Thyroid gland (tissue), 4 donors: ENCODE measurements at regions not wholly inside any gene's neighbourhood (a gene's known extent, or its start where the extent isn't known, plus 50 kb on each side); places are given as distances from the start of the nearest gene placed in this dataset.

ENCODE experiments used
- DNase-seq, 2 donors: peaks; one replicate each; pipeline ENCODE4 v3.0.0-alpha.2; 2019
- H3K27ac ChIP-seq, 3 donors: fragments of 200-600 bp; sonication (generic); 1 replicate in 2 of 3; 2 replicates in 1 of 3; pipeline ENCODE4 v1.5.1; 2016 to 2019; ENCODE audit warnings: mild to moderate bottlenecking in 1 of 3, moderate library complexity in 1 of 3
- H3K27me3 ChIP-seq: fragments of 200-600 bp; sonication (generic); one replicate; pipeline ENCODE4 v1.5.1; 2019
- H3K36me3 ChIP-seq, 2 donors: fragments of 200-600 bp; sonication (generic); one replicate each; pipeline ENCODE4 v1.5.1; 2016 to 2019
- H3K4me1 ChIP-seq, 2 donors: fragments of 200-600 bp; sonication (generic); one replicate each; pipeline ENCODE4 v1.5.1; 2017 to 2019
- H3K4me3 ChIP-seq, 3 donors: fragments of 200-600 bp; sonication (generic); replicated peaks in 1 of 3; 1 replicate in 2 of 3; 2 replicates in 1 of 3; pipeline ENCODE4 v1.5.1; 2016; ENCODE audit warnings: mild to moderate bottlenecking in 1 of 3
- H3K9me3 ChIP-seq: fragments of 200-600 bp; sonication (generic); one replicate; pipeline ENCODE4 v1.5.1; 2017
- POLR2A ChIP-seq, 2 donors: fragments of 450-650 bp; IDR thresholded peaks; one replicate each; pipeline ENCODE4 v1.6.1; 2017; ENCODE audit warnings: antibody characterized with exemption in 2 of 2, mild to moderate bottlenecking in 2 of 2, moderate library complexity in 1 of 2
- WGBS, 2 donors: methylation state at CpG; one replicate each; pipeline ENCODE4 v1.1.5; 2017; 5-methylcytosine and 5-hydroxymethylcytosine counted together
- intact Hi-C: fragments of 100-400 bp; cut with DNase I; formaldehyde crosslinking; loops from one replicate; pipeline ENCODE4 v1.15.1; 2023
- TF ChIP-seq, protein P1 (sequence below), 6 experiments: fragments of 200-600 bp in 3 of 6; fragments of 450-650 bp in 3 of 6; sonication (generic) in 3 of 6; IDR thresholded peaks; one replicate each; pipeline ENCODE4 v1.5.1; 2016 to 2019; ENCODE audit warnings: antibody characterized with exemption in 6 of 6, mild to moderate bottlenecking in 2 of 6, inconsistent platforms in 1 of 6, moderate library complexity in 1 of 6

DNA sequence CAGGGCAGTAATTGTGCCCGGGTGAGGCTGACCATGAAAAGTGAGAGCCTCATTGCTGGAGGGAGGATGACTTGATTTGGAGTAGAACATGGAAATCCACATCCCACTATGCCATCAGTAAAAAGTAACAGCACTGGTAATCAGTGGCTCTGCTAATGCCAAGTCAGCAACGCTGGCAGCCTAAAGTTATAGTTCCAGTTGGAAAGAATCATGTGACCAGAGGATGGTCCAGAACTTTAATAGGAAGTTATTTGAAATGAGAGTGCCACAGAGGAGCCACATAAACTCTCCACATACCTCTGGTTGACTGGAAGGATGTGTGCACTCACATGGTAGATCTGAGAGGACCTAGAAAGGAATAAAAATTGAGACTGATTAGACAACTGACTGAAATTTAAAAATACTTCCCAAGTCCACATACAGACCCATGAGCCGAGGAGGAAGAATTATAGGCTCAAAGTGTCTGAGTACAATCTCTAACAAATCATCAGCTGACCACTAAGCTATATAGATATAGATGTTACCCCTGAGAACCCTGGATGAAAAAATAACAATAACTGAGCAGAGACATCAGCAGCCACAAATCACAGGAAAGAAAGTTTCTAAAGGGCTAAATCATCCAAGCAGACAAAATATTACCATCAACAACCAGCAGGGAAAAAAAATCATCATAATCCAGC is 346.8 kb downstream of the STK39 start:
- no peak overlapping the region for H3K4me3 ChIP-seq
- 89 to 95% methylated on average over 3 of the region's 3 CpGs for WGBS, 2 donors
- no peak for DNase-seq
- H3K27me3 ChIP-seq, result no peaks in the 10 kb centered on the region
- TF ChIP-seq, protein P1, sequence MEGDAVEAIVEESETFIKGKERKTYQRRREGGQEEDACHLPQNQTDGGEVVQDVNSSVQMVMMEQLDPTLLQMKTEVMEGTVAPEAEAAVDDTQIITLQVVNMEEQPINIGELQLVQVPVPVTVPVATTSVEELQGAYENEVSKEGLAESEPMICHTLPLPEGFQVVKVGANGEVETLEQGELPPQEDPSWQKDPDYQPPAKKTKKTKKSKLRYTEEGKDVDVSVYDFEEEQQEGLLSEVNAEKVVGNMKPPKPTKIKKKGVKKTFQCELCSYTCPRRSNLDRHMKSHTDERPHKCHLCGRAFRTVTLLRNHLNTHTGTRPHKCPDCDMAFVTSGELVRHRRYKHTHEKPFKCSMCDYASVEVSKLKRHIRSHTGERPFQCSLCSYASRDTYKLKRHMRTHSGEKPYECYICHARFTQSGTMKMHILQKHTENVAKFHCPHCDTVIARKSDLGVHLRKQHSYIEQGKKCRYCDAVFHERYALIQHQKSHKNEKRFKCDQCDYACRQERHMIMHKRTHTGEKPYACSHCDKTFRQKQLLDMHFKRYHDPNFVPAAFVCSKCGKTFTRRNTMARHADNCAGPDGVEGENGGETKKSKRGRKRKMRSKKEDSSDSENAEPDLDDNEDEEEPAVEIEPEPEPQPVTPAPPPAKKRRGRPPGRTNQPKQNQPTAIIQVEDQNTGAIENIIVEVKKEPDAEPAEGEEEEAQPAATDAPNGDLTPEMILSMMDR (IDR thresholded peaks at IDR 0.05), result no peak
- TF ChIP-seq POLR2A (IDR thresholded peaks at IDR 0.05), result no peak
- intact Hi-C loops, result no loop called here
- H3K4me1 ChIP-seq, result no peaks in the 10 kb centered on the region
- no peaks in the 10 kb centered on the region for H3K9me3 ChIP-seq
- H3K27ac ChIP-seq, result no peak overlapping the region
- no peaks in the 10 kb centered on the region for H3K36me3 ChIP-seq

GRCh38 chr2:167898340-167898739 is 349.1 kb downstream of the STK39 start:
- Histone ChIP-seq H3K36me3 (no peaks in the 10 kb centered on the region), H3K9me3 (no peaks in the 10 kb centered on the region), H3K27ac (no peak overlapping the region), H3K4me1 (no peaks in the 10 kb centered on the region), H3K27me3 (no peaks in the 10 kb centered on the region), H3K4me3 (no peak overlapping the region)
- intact Hi-C loops, result no loop called here
- WGBS, 2 donors, result 81 to 85% methylated on average over 3 of the region's 3 CpGs
- no peak for DNase-seq
- TF ChIP-seq, protein P1 (IDR thresholded peaks at IDR 0.05), result no peak
- no peak for TF ChIP-seq POLR2A (IDR thresholded peaks at IDR 0.05)

GRCh38 chr2:167891841-167892240 is 355.6 kb downstream of the STK39 start:
- TF ChIP-seq POLR2A (IDR thresholded peaks at IDR 0.05), result no peak
- TF ChIP-seq, protein P1 (IDR thresholded peaks at IDR 0.05), result no peak
- intact Hi-C loops, result no loop called here
- Histone ChIP-seq H3K27ac (no peak overlapping the region), H3K27me3 (no peaks in the 10 kb centered on the region), H3K4me3 (no peak overlapping the region), H3K9me3 (no peaks in the 10 kb centered on the region), H3K36me3 (no peaks in the 10 kb centered on the region), H3K4me1 (no peaks in the 10 kb centered on the region)
- 93 to 96% methylated on average over 5 of the region's 5 CpGs for WGBS, 2 donors
- no peak for DNase-seq

DNA sequence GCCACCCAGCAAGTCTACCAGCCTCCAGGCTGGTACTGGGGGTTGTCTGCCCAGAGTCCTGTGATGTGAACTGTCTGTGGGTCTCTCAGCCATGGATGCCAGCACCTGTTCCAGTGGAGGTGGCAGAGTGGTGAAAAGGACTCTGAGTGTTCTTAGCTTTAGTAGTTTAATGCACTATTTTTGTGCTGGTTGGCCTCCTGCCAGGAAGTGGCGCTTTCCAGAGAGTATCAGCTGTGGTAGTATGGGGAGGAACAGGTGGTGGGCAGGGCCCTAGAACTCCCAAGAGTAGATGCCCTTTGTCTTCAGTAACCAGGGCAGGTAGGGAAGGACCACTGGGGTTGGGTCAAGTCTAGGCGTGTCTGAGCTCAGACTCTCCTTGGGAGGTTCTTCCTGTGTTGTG is 356.7 kb downstream of the STK39 start:
- no peak for TF ChIP-seq POLR2A (IDR thresholded peaks at IDR 0.05)
- TF ChIP-seq, protein P1 (IDR thresholded peaks at IDR 0.05), result no peak
- no peaks in the 10 kb centered on the region for H3K9me3 ChIP-seq
- intact Hi-C loops, result no loop called here
- H3K4me3 ChIP-seq, result no peak overlapping the region
- H3K27me3 ChIP-seq, result no peaks in the 10 kb centered on the region
- H3K27ac ChIP-seq, result no peak overlapping the region
- no peak for DNase-seq
- no peaks in the 10 kb centered on the region for H3K4me1 ChIP-seq
- no peaks in the 10 kb centered on the region for H3K36me3 ChIP-seq
- 55 to 78% methylated on average over 1 to 2 of the region's 2 CpGs for WGBS, 2 donors

GRCh38 chr2:167880415-167880814 is 367.0 kb downstream of the STK39 start:
- 73 to 74% methylated on average over 1 of the region's 1 CpG for WGBS, 2 donors
- Histone ChIP-seq H3K4me3 (no peak overlapping the region), H3K27me3 (no peaks in the 10 kb centered on the region), H3K9me3 (no peaks in the 10 kb centered on the region), H3K4me1 (no peaks in the 10 kb centered on the region), H3K36me3 (no peaks in the 10 kb centered on the region), H3K27ac (no peak overlapping the region)
- intact Hi-C loops, result no loop called here
- DNase-seq, result no peak
- TF ChIP-seq, protein P1 (IDR thresholded peaks at IDR 0.05), result no peak
- no peak for TF ChIP-seq POLR2A (IDR thresholded peaks at IDR 0.05)
